HG02588 (cell line): ENCODE measurements at regions not wholly inside any gene's neighbourhood (a gene's known extent, or its start where the extent isn't known, plus 50 kb on each side); places are given as distances from the start of the nearest gene placed in this dataset.

Source experiments
- ATAC-seq: cut with Tn5 transposase; IDR thresholded peaks from one replicate; pipeline ENCODE4 v1.9.1; 2021; ENCODE audit warnings: mild to moderate bottlenecking, moderate library complexity; ENCODE audit not compliant: unreplicated experiment

DNA sequence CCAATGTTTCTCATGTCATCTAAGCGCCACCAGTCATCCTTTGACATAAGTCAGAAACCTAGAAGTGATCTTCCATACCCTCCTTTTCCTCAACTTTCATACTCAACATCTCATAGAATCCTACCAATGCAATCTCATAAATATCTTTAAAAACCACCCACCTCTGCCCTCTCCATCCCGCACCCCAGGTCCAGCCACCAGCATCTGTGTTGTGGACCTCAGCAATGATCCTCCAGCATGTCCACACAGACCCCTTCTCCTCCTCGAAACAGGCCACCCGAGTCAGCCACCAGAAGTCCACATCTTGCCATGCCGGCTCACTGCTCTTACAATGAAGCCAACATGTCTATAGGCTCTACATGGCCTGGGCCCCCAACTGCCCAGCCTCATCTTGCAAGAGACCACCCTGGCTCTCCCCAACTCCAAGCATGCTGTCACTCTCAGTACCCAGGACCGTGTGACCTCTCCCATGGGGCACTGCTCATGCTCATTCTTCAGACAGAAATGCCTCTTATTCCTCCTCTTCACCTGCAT lies 636.7 kb upstream of the ID2 start:
- ATAC-seq, result no peak

DNA sequence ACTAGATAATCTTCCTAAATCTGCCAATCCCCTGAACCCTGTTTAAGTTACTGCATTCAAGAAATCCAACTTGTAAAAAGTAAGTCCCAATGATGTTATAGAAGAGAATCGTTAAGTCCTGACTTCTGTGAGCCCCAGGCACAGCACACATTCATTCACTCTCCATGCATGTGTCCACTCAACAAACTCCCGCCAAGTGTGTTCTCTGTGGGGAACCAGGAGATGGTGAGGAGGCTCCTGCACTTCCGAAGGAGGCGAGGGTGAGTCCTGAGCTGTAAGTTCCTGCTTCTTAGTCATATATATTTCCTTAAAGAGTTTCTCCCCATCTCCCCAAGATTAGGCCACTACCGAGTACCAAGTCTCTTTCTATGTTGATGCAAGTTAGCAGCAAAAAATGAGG lies 635.0 kb upstream of the ID2 start:
- no peak for ATAC-seq

GRCh38 chr2:8049176-8049575 lies 632.7 kb upstream of the ID2 start:
- no peak for ATAC-seq

DNA sequence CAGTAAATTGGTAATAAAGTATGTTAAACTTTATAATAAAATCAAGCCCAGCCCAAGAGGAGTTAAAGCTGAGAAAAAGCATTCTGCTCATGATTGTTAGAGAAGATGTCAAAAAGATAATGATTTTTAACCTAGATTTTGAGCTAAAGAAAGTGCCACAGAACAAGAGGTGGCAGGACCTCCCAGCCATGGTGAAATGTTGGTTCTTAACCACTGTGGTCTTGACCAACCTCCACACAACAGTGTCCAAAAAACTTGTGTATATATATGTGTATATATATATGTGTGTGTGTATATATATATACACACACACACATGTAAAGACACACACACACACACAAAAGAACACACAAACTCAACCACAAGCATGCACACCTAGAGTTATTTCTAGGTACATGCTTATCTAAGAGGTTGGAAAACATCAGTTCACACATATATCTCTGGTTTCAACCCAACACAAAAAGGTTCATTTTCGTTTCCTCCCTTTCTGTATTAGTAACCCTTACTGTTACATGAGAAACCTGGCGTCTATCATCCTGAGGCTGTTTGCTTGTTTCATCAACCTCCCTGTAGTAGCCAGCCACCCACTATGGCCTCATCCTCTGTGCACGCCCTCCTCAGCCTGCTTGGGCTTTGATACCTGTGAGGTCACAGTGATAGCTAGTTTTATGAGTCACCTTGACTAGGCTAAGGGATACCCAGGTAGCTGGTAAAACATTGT lies 631.8 kb upstream of the ID2 start:
- peak; percentile 87 for ATAC-seq

DNA sequence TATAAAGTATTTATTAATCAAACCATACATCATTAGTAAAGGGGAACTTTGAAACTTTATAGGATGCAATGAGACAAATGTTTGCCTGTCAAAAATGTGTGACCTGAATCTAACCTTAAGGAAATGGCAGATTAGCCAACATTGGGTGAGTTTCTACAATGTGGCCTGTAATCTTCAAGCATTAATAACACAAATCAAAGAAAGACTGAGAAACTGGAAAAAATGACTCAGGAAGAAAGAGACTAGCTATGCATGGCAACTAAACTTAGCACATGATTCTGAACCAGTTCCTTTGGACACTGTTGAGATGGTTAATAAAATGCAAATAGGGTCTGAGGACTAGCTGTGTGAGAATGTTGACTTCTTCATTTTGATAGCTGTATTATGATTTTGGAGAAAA lies 628.6 kb upstream of the ID2 start:
- ATAC-seq, result no peak

DNA sequence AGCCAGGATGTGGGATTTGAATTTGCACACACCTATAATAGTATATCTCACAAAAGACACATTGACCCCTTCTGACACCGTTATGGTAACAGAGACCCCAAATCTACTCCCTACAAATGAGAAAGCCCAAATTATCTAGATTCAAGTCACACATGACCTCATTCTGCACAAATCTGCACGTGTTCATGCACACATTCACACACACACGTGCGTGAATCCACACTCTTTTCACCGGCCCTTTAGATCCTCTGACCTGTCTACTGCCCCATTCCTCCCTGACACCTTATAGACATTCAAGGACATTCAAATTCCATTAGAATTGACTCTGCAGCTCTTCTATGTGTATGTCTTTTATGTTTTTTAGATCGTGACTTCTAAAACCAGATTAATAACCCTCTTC lies 627.8 kb upstream of the ID2 start:
- ATAC-seq, result no peak

DNA sequence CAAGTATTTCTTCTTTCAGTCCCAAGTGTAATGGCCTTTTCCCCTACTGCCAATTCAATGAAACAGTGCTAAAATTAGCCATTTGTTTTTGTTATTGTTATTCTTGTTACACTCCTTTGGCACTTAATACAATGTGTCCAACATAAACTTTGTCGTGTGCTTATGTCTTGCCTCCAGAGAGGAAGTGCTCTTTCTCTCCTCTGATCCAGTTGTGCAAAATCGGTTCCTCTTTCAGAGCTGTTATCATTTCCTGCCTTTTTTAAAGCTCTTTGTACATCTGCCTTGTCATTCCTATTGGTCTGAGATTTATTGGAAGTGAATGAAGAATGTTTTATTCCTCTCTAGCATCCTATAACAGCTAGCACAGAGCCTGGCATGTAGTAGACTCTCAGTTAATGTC lies 623.2 kb upstream of the ID2 start:
- ATAC-seq, result no peak

DNA sequence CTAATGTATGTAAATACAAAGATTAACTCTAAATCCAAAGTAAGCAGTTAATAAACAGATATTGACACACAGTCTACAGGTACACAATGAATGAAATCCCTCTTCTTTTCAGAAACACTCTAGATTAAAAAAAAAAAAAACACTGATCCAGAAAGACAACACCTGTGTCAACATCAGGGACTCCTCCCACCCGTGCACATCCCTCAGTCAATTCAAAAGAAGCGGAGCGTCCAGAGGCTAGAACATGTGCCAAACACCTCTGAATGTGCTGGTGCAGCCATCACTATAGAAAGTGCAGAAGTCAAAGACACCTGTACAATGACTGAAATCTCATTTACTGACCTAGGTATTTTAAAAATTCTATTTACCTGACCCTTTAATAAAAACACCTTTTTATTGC lies 622.6 kb upstream of the ID2 start:
- ATAC-seq, result no peak

DNA sequence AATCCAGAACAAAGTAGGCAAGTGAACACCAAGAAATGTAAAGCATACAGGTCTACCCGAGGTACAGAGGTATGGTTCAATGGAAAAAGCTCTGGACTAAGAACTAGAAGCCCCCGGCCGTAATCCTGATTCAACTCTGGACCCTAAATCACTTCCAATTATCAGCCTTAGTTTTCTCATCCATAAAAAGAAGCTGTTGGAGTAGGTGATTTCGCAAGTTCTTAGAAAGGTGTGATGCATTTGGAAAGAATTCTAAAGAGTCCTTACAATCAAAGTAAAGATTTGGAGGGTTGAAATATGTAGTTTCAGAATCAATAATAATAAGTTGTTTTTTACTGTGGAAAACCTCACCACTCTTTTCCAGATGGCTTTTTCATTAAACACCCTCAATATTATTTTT lies 622.1 kb upstream of the ID2 start:
- ATAC-seq, result no peak

GRCh38 chr2:8061219-8061618 lies 620.6 kb upstream of the ID2 start:
- no peak for ATAC-seq

DNA sequence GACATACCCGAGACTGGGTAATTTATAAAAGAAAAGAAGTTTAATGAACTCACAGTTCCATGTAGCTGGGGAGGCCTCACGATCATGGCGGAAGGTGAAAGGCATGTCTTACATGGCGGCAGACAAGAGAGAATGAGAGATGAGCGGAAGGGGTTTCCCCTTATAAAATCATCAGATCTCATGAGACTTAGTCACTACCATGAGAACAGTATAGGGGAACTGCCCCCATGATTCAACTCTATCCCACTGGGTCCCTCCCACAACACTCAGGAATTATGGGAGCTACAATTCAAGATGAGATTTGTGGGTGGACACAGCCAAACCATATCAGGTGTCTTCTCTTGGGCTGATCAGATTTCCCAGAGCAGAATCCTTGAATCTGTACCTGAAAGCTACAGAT lies 617.3 kb upstream of the ID2 start:
- ATAC-seq, result no peak

- ATAC-seq, result no peak
These were observed 616.7 kb upstream of the ID2 start for GRCh38 chr2:8065191-8065590.

- no peak for ATAC-seq
These were observed 614.0 kb upstream of the ID2 start for GRCh38 chr2:8067784-8068336.

GRCh38 chr2:8072907-8073306 lies 608.9 kb upstream of the ID2 start:
- ATAC-seq, result no peak

- ATAC-seq, result no peak
These were observed 607.9 kb upstream of the ID2 start for GRCh38 chr2:8073916-8074315.

GRCh38 chr2:8076448-8077342 lies 605.2 kb upstream of the ID2 start:
- no peak for ATAC-seq

DNA sequence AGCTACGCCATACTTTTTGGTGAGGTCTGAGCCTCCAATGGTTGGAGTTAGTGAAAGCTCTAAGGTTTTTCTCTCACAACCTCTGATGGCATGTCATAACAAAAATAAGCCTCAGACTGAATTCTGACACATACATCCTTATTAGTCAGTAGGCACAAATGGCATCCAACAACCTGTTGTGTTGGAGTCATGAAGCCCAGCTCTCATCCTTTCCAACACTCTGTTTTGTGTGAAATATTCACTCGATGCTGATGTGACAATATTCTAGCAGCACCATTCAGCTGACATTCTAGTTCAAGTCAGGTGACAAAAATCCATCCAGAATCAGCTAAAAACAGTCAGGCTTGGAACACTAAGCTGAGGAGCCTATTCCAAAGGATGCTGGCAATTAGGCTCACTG lies 603.2 kb upstream of the ID2 start:
- no peak for ATAC-seq

GRCh38 chr2:8080063-8080462 lies 601.8 kb upstream of the ID2 start:
- no peak for ATAC-seq

DNA sequence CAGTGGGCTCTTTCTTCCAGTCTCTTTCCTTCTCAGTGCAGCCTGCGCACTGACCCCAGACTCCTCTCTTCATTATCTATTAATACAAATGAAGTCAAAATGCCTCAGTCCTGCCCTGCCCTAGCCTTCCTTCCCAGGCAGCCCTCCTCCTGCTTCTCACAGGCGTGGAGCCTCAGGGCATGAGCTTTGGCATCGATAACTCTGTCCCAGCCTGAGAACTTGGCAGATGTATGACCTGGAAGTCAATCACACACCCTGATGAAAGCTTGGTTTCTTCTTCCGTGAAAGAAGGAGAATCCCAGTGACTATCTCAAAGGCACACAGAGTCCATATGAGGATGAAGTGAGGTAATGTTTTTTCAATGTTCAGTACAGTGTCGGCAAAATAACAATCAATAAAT lies 600.7 kb upstream of the ID2 start:
- ATAC-seq, result no peak

GRCh38 chr2:8082840-8083239 lies 599.0 kb upstream of the ID2 start:
- no peak for ATAC-seq

GRCh38 chr2:8086357-8086756 lies 595.5 kb upstream of the ID2 start:
- no peak for ATAC-seq
